ENCODE measurements at regions not wholly inside any gene's neighbourhood (a gene's known extent, or its start where the extent isn't known, plus 50 kb on each side); places are given as distances from the start of the nearest gene placed in this dataset.

GRCh38 chr14:104448721-104449120 is 130.8 kb upstream of the C14orf180 start:
- DNase-seq (ENCODE audit: low read depth in 4 of 4, low spot score in 1 of 4), result no peak

DNA sequence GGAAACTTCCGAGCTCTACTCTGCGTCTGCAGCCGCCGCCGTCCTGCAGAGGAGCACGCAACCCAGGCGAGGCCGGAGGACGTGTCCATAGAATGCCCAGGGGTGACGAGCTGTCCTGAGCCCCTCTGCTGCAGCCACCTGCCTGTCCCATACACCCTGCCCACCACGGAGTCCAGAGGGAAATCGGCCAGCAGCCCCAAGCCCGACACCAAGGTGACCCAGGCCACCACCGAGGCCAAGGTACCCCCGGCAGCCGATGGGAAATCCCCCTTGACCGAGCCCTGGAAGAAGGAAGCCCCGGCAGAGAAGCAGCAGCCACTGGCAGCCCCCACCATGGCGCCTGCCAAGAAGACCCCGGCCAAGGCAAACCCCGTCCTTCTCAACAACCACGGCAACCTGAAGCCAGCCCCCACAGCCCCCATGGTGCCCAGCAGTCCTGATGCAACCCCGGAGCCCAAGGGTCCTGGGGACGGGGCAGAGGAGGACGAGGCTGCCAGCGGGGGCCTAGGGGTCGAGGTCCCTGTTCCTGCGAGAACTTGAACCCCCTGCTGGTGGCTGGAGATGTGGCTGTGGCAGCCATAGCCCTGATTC is 128.7 kb upstream of the C14orf180 start:
- no peak for DNase-seq (ENCODE audit: low read depth in 4 of 4, low spot score in 1 of 4)

DNA sequence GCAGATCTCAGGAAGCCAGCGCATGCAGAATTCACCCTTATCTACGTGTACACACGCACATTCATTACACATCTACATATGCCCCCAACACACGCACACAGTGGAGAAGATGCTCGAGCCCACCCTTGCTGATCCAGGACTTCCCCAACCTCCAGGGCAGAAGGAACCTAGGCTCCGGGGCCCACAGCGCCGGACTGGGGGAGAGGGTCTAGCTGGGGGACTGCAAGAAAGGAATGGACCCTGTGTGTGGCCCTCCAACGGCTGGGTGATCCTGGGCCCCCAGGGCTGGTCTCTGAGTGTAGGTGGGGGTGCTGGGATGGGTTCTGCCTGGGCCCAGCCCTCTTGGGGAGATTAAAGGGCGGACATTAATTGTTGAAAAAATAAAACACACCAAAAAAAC is 128.1 kb upstream of the C14orf180 start:
- DNase-seq (ENCODE audit: low read depth in 4 of 4, low spot score in 1 of 4), result no peak

GRCh38 chr14:104458845-104459244 is 120.7 kb upstream of the C14orf180 start:
- DNase-seq (ENCODE audit: low read depth in 4 of 4, low spot score in 1 of 4), result no peak

DNA sequence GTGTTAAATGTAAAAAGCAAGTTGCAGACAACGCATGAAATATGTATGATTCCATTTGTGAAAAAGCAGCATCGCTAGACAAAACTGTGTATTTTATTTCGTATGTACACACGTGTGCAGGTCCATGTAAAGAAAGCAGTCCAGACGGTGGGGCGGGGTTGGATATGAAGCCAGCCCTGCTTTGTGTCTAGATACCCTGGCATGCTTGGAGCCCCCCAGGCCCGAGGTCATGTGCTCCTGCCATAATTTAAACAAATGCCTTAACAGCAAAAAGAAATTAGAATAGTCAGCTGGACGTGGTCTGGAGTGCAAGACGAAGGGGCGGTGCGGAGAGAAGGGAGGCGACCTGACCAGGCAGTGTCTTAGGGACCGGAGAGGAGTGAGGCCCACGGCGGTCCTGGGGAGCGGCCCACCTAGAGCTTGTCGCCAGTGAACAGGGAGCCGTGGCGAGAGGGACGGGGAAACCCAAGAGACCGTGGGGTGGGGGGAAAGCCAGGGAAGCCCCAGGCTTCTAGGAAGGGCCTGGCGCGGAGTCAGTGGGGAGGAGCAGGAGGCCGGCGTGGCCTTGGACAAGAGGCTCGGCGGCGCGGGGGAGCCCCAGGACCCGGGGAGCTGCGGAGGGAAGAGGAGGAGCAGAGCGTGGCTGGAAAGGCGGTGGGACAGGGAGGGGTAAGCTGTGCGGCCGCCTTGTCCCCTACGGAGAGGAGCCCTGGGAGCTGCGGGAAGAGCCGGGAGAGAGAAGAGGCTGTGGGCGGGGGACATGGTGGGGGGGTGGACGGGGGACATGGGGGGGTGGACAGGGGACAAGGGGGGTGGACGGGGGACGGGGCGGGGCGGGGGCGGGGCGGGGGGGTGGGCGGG is 118.5 kb upstream of the C14orf180 start:
- DNase-seq (ENCODE audit: low read depth in 4 of 4, low spot score in 1 of 4), result no peak

- DNase-seq (ENCODE audit: low read depth in 4 of 4, low spot score in 1 of 4), result no peak
Measured at GRCh38 chr14:104461676-104462449, 117.7 kb upstream of the C14orf180 start.

GRCh38 chr14:104462651-104463630 is 116.6 kb upstream of the C14orf180 start:
- DNase-seq (ENCODE audit: low read depth in 4 of 4, low spot score in 1 of 4), result no peak

DNA sequence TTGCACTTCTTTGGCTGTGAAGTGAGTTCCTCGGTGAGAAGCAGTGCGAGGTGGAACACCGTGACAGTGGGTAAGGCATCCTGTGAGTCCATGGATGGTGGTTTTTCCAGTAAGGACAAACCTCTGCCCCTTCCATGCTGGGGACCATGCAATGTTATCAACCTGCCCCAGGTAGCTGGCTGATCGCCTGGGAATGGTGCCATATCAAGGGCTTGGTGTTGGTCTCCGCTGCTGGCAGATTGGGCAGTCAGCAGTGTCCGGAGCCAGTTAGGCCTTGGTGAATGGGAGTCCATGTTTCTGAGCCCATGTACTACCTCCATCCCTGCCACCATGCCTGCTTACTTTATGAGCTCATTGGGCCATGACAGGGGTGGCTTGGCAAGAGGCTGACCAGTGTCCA is 114.7 kb upstream of the C14orf180 start:
- DNase-seq (ENCODE audit: low read depth in 4 of 4, low spot score in 1 of 4), result no peak

DNA sequence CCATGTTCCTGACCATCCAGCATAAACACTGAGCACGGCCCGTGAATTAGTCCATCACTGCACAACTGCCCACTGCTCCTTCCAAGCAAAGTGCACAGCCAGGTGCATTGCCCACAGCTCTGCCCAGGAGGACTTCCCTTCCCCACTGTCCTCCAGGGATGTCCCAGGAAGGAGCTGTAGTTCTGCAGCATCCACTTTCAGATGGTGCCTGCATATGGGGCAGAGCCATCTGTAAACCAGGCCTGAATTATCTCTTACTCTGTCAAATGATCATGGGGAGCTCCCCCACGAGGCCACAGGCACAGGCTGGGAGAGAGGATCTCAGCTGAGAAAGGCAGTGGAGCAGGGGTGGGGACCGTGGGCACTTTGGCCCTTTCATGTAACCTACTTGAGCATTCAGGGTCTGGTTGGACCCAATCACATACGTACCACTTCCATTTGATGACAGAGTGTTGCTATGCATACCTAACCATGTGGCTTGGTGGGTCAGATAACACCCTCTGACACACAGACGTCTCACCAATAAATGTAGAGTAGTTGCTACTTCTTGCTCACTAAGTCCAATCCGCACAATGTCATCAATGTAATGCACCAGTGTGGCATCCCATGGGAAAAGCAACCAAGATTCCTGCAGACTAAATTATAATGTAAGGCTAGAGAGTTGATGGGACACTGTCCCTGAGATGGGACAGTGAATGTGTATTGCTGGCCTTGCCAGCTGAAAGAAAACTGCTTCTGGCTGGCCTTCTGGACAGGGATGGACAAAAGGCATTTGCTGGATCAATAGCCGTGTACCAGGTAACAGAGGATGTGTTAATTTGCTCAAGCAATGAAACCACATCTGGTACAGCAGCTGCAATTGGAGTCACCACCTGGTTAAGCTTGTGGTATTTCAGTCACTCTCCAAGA is 113.8 kb upstream of the C14orf180 start:
- no peak for DNase-seq (ENCODE audit: low read depth in 4 of 4, low spot score in 1 of 4)

DNA sequence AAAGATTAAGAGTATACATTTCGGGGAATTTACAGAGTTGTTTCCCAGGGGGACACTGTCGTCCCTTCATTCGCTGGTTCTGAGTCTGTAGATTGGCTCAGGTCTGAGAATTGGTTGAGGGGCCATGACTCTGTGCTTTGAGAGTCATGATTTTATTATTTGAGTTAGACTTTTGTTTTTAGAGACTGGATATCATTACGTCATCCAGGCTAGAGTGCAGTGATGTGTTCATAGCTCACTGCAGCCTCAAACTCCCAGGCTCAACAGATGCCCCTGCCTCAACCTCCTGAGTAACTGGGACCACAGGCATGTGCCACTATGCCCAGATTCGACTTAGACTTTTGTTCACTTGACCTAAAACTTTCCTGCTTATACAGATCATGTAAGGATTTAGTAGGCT is 112.3 kb upstream of the C14orf180 start:
- DNase-seq (ENCODE audit: low read depth in 4 of 4, low spot score in 1 of 4), result no peak

DNA sequence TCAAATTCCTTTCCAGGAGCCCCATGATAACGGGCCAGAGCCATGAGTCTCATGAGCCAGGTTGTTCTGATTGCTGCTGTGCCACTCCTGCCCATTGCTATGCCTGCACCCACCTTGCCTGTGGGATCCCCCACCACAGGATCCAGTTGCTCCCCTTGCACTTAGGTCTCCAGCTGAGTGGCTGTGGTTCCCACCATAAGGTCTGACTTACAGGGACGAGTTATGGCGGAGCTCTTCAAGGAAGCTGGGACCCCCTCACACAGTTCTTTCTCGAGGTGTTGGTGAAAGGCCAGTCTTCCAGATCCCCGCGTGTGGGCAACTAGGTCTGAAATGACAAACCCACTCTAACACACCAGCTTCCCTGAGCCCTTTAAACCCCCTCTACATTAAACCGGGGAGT is 111.9 kb upstream of the C14orf180 start:
- DNase-seq (ENCODE audit: low read depth in 4 of 4, low spot score in 1 of 4), result no peak

DNA sequence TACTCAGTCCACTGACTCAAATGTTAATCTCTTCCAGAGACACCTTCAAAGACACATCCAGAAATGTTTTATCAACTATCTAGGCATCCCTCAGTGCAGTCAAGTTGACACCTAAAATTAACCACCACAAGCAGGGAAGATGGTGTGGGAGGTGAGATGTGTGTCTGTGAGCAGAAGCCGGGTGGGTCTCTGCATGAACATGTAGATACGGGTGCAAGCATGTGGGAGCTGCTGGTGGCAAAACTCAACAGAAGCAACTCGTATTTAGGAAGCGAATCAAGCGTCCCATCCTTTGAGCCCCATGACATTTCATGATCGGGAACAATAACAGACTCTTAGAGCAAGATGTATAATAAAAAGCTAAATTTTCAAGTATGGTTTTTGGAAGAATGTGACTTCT is 110.0 kb upstream of the C14orf180 start:
- DNase-seq (ENCODE audit: low read depth in 4 of 4, low spot score in 1 of 4), result no peak

DNA sequence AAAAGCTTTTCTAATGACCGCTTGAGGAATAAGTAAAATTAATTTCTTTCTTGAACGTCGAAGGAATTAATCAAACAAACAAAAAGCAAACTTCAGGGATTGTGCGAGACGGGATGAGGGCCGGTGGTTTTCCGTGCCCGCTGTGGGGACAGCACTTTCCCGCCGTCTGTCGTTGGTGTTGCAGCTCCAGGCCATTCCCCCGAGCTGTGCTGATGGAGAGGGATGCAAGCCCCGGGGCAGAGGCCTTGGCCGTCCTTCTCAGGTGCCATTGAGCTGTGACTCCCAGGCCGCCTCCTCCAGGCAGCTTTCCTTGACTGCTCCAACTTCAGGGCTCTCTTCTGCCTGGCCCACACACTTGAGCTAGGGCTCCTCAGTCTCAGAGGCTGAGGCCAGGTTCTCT is 109.0 kb upstream of the C14orf180 start:
- no peak for DNase-seq (ENCODE audit: low read depth in 4 of 4, low spot score in 1 of 4)

GRCh38 chr14:104471114-104471513 is 108.5 kb upstream of the C14orf180 start:
- no peak for DNase-seq (ENCODE audit: low read depth in 4 of 4, low spot score in 1 of 4)

DNA sequence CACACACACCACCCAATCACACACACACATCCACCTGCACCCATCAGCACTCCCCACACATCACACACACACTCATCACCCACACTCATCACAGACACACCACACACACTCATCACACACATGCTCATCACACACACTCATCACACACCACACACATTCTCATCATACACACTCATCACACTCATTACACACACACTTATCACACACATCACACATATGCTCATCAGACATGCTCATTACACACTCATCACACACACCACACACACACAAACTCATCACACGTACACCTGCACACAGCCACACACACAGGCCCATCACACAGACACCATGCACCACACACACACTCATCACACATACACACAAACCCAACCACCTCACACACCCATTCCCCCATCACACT is 107.5 kb upstream of the C14orf180 start:
- DNase-seq (ENCODE audit: low read depth in 4 of 4, low spot score in 1 of 4), result no peak

DNA sequence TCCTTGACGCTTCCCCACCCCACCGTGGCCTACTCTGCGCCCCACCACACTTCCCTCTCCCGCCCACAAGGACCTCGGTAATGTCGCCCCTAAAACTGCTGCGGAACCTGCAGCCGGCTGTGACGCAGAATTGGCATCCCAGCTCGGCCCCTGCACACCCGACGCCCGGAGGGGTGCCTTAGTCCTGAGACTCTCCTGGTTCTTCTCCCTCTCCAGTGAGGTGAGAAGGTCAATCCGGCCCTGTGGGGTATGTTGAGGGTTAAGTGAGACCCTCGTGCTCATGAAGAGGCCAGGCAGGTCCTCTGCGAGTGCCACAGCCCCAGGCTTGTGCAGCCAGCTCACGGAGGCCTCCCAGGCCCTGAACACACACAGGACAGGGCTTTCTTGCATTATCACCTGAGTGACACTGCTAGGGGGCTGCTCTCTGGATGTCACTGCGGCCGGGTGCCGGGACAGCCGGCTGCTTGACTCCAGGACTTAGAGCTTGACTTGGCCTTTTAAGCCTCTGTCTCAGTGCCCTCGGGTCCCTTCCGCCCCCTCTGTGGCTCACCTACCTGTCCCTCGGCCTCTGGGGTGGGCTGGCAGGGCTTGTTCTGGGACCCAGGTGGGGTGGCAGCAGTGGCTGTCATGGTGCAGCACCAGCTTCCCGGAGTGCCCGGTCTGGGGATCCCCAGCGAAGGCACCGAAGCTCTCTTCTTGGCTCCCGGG is 106.9 kb upstream of the C14orf180 start:
- DNase-seq (ENCODE audit: low read depth in 4 of 4, low spot score in 1 of 4), result no peak

DNA sequence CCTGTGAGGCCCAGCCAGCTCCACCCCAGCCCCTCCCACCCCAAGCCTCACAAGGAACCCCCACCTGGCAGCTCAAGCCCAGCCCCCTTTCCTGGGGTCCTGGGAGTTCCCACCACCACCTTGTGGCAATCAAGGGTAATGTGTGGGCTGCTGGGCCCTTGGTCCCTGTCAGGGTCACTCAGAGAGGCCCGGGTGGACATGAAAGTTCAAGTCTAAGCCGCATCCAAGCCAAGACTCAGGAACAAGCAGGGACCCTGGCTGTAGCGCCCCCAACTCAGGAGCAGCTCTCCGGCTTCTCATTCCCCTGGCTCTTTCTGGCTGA is 106.4 kb upstream of the C14orf180 start:
- DNase-seq (ENCODE audit: low read depth in 4 of 4, low spot score in 1 of 4), result no peak

DNA sequence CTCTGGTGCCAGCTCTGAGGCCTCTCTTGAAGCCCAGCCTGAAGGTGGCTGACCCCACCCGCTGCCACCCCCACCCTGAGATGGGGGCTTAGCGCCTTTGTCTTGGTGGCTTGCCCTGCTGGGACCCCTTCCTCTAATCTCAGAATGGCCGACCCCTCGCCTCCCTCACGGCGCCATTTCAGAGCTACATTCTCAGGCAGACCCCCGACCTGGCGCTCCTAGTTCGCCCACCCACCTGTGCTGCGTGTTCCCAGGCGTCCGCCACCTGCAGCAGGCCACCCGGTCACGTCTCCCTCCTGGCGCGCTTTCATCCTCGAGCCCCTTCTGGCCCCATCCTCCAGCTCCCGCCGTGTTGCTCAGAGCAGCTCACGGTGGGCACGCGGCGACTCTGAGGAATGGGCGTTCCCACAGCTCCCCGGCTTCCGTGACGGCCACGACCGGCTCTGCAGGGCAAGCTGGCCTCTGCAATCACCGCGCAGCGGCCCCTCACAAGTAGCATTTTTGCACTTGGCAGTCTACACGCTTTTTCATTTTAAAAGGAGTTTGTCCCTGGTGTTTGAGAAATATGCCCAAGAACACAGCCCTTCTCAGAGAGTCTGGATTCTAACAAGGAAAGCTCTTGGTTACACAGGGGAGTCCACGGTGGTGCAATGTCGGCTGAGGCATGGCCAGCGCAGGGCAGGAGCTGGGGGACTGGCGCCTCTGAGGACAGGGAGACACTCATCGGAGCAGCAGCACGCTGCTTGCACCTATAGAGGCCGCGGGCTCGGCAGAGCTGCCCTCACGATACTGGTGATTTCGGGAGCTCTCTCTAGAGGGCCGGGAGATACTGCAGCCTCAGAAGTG is 105.7 kb upstream of the C14orf180 start:
- DNase-seq (ENCODE audit: low read depth in 4 of 4, low spot score in 1 of 4), result no peak

All from stimulated activated CD4-positive, alpha-beta T cell treated with anti-CD3 and anti-CD28 coated beads, Interleukin-1b, Interleukin-23, amount 100 ng/mL, for 24 hours (primary cell).